ENCODE measurements at regions not wholly inside any gene's neighbourhood (a gene's known extent, or its start where the extent isn't known, plus 50 kb on each side); places are given as distances from the start of the nearest gene placed in this dataset.
"Not testable (repeated sequence)": the region's sequence is repeated elsewhere in the genome, so short reads cannot be mapped to it uniquely, and the experiment has no call there.

DNA sequence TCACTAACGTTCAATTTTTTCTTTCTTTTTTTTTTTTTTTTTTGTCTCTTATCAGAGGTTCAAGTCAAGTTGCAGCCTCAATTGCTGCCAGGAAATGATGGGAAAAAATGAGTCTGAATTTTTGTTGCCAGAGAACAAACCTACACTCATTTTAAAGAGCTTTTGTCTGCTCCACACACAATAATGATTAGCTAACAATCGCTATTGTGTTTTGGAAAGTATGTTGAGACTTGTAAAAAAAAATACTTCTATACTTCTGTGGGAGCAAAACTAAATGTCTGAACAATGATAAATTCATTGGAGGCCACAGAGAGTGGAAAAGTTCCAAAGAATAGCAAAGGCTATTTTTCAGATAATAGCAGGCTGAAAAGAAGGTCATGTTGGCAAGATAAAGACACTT is 176.3 kb upstream of the LMCD1 start:
- Histone ChIP-seq H3K9me3 (no peaks in the 10 kb centered on the region), H3K36me3 (no peaks in the 10 kb centered on the region), H3K27ac (no peak overlapping the region), H3K27me3 (peaks cover 0 to 4% (median 0%) of the 10 kb centered on the region in 4 donors), H3K4me3 (no peak overlapping the region), H3K4me1 (no peaks in the 10 kb centered on the region)
- TF ChIP-seq POLR2A (IDR thresholded peaks at IDR 0.05) = no peak
- TF ChIP-seq, protein P1, sequence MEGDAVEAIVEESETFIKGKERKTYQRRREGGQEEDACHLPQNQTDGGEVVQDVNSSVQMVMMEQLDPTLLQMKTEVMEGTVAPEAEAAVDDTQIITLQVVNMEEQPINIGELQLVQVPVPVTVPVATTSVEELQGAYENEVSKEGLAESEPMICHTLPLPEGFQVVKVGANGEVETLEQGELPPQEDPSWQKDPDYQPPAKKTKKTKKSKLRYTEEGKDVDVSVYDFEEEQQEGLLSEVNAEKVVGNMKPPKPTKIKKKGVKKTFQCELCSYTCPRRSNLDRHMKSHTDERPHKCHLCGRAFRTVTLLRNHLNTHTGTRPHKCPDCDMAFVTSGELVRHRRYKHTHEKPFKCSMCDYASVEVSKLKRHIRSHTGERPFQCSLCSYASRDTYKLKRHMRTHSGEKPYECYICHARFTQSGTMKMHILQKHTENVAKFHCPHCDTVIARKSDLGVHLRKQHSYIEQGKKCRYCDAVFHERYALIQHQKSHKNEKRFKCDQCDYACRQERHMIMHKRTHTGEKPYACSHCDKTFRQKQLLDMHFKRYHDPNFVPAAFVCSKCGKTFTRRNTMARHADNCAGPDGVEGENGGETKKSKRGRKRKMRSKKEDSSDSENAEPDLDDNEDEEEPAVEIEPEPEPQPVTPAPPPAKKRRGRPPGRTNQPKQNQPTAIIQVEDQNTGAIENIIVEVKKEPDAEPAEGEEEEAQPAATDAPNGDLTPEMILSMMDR (IDR thresholded peaks at IDR 0.05) = no peak
- 42 to 46% methylated on average over 2 of the region's 2 CpGs for WGBS, 2 donors
- intact Hi-C loops (cut with DNase I) = no loop called here
- DNase-seq = no peak

DNA sequence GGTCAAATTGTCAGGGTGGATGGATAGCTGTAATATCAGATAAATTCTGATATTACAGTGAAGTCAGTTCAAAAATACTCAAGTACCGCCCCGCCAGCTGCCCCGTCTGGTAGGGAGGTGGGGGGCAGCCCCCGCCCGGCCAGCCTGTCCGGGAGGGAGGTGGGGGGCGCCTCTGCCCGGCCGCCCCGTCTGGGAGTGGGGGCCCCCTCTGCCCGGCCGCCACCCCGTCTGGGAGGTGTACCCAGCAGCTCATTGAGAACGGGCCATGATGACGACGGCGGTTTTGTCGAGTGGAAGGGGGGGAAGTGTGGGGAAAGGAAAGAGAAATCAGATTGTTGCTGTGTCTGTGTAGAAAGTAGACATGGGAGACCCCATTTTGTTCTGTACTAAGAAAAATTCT is 175.8 kb upstream of the LMCD1 start:
- not testable (repeated sequence) for DNase-seq

DNA sequence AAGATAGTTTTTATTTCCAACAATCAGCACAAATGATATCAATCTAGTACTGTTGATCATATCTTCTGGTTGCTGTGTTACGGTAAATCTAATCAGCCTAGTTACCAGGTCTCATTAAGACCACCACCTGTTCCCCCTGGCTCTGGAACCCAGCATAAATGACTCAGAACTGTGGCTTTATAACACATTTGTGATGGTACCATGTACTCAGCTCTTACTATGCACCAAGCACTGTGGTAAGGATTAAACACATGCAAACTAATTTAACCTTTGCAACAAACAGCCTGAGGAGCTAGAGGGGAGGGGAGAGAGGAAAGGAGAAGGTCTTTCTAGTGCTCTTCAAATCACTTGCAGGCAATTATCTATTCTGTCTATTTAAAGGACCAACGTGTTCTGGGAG is 173.9 kb upstream of the LMCD1 start:
- Histone ChIP-seq H3K4me3 (no peak overlapping the region), H3K9me3 (no peaks in the 10 kb centered on the region), H3K36me3 (no peaks in the 10 kb centered on the region), H3K27ac (no peak overlapping the region), H3K27me3 (peaks cover 0 to 4% (median 0%) of the 10 kb centered on the region in 4 donors), H3K4me1 (no peaks in the 10 kb centered on the region)
- no peak for DNase-seq
- TF ChIP-seq, protein P1 (IDR thresholded peaks at IDR 0.05) = no peak
- TF ChIP-seq POLR2A (IDR thresholded peaks at IDR 0.05) = no peak
- 67 to 72% methylated on average over 2 of the region's 2 CpGs for WGBS, 2 donors
- intact Hi-C loops (cut with DNase I) = no loop called here

More for the DNA sequence above, 175.8 kb upstream of the LMCD1 start:
- intact Hi-C loops (cut with DNase I); H3K36me3 ChIP-seq; H3K4me1 ChIP-seq; H3K27ac ChIP-seq; H3K9me3 ChIP-seq; H3K4me3 ChIP-seq; H3K27me3 ChIP-seq: not testable (repeated sequence)
- WGBS, 2 donors = 67 to 81% methylated on average over 9 to 11 of the region's 18 CpGs

DNA sequence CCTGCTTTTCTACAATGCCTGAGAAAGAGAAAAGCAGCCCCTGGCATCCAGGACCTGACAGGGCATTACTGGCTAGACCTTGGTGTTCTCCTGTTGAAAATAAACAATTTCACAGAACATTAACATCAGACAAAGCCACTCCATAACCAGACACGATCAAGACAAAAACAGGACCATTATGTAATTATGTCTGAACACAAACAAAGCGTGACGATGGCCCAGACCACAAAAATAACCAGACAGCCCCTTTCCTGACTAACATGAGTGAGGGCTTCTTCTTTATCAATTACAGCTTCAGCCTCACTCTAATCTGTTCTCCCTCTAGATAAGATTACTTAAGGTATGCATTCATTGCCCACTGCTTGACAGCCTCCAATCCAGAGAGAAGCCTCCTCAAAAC is 172.7 kb upstream of the LMCD1 start:
- H3K36me3 ChIP-seq = no peaks in the 10 kb centered on the region
- no peak for DNase-seq
- no peaks in the 10 kb centered on the region for H3K27me3 ChIP-seq
- 30 to 39% methylated on average over 3 of the region's 3 CpGs for WGBS, 2 donors
- no peak overlapping the region for H3K27ac ChIP-seq
- TF ChIP-seq, protein P1 (IDR thresholded peaks at IDR 0.05) = no peak
- TF ChIP-seq POLR2A (IDR thresholded peaks at IDR 0.05) = no peak
- no peaks in the 10 kb centered on the region for H3K9me3 ChIP-seq
- intact Hi-C loops (cut with DNase I) = no loop called here
- H3K4me1 ChIP-seq = no peaks in the 10 kb centered on the region
- no peak overlapping the region for H3K4me3 ChIP-seq

DNA sequence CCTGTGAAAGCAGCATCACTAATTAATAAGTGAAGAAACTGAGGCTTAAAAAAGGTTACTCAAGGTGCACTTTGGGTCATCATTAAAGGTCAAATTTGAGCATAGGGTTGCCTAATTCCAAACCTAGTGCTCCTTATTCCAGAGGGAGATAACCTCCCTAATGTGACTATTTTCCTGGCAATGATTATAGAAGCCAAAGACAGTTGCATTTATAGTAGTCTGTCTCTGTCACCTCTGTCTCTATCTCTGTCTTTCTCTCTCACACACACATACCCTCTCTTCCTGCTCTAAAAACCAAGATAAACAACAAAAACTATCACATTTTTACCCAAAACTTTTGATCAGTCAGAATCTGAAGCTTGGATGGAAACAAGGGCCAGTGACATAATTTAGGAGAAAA is 172.0 kb upstream of the LMCD1 start:
- intact Hi-C loops (cut with DNase I) = no loop called here
- Histone ChIP-seq H3K27ac (no peak overlapping the region), H3K4me1 (no peaks in the 10 kb centered on the region), H3K27me3 (no peaks in the 10 kb centered on the region), H3K9me3 (no peaks in the 10 kb centered on the region), H3K36me3 (no peaks in the 10 kb centered on the region), H3K4me3 (no peak overlapping the region)
- no peak for DNase-seq
- TF ChIP-seq, protein P1 (IDR thresholded peaks at IDR 0.05) = no peak
- TF ChIP-seq POLR2A (IDR thresholded peaks at IDR 0.05) = no peak

DNA sequence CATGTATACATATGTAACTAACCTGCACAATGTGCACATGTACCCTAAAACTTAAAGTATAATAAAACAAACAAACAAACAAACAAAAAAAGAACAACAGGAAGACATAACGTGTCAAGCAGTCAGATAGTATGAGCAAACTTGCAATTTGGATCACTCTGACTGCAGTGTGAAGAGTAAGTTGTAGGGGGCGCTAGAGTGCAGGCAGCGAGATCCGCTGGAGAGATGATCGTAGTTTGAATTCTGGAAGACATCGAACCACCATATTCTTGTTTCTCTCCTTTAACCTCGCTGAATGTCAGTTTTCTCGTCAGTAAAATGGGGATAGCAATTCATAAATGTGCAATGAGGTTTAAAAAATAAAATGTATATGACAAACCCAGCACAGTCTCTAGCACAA is 165.2 kb upstream of the LMCD1 start:
- no peaks in the 10 kb centered on the region for H3K9me3 ChIP-seq
- no peaks in the 10 kb centered on the region for H3K4me1 ChIP-seq
- H3K36me3 ChIP-seq = no peaks in the 10 kb centered on the region
- no peak overlapping the region for H3K4me3 ChIP-seq
- no peak overlapping the region for H3K27ac ChIP-seq
- WGBS, 2 donors = 76 to 80% methylated on average over 8 of the region's 8 CpGs
- TF ChIP-seq POLR2A (IDR thresholded peaks at IDR 0.05) = no peak
- TF ChIP-seq, protein P1 (IDR thresholded peaks at IDR 0.05) = no peak
- intact Hi-C loops (cut with DNase I) = no loop called here
- H3K27me3 ChIP-seq = no peaks in the 10 kb centered on the region
- no peak for DNase-seq
